ENCODE measurements at regions not wholly inside any gene's neighbourhood (a gene's known extent, or its start where the extent isn't known, plus 50 kb on each side); places are given as distances from the start of the nearest gene placed in this dataset.

DNA sequence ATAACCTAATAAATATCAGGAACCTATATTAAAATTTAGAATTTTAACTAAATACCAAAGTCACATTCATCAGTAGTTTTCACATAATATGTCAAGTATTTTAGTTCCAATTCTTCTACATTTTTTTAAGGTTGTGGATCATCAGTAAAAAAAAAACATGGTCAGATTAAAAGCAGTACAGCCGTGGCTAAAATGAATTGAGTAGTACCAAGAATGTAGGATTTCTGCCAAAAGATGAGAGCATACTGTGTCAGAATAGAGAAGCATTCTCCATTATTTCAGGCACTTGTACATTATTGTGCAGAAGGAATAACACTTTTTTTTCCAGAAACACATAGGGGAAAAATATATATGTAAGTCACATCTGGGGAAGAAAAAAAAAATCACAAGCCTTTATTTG lies 1176.1 kb downstream of the CDH11 start:
- H3K4me1 ChIP-seq (ENCODE audit: insufficient read depth, low read length) = no peaks in the 10 kb centered on the region
- H4K20me1 ChIP-seq (ENCODE audit: control insufficient read depth, insufficient read depth, insufficient read length) = no peaks in the 10 kb centered on the region
- no peak overlapping the region for H3K23ac ChIP-seq (ENCODE audit: insufficient read length, low read depth, low read length)
- no peak overlapping the region for H4K91ac ChIP-seq (ENCODE audit: insufficient read length, low read depth, low read length)
- no peak overlapping the region for H2BK12ac ChIP-seq (ENCODE audit: insufficient read length, low read depth, low read length)
- H2AK5ac ChIP-seq (ENCODE audit: insufficient read length, low read length) = no peak overlapping the region
- no peak overlapping the region for H2BK5ac ChIP-seq (ENCODE audit: insufficient read length, low read length)
- H3K79me1 ChIP-seq (ENCODE audit: insufficient read depth, low read depth, low read length, poor library complexity, severe bottlenecking) = no peaks in the 10 kb centered on the region
- TF ChIP-seq, protein P1, sequence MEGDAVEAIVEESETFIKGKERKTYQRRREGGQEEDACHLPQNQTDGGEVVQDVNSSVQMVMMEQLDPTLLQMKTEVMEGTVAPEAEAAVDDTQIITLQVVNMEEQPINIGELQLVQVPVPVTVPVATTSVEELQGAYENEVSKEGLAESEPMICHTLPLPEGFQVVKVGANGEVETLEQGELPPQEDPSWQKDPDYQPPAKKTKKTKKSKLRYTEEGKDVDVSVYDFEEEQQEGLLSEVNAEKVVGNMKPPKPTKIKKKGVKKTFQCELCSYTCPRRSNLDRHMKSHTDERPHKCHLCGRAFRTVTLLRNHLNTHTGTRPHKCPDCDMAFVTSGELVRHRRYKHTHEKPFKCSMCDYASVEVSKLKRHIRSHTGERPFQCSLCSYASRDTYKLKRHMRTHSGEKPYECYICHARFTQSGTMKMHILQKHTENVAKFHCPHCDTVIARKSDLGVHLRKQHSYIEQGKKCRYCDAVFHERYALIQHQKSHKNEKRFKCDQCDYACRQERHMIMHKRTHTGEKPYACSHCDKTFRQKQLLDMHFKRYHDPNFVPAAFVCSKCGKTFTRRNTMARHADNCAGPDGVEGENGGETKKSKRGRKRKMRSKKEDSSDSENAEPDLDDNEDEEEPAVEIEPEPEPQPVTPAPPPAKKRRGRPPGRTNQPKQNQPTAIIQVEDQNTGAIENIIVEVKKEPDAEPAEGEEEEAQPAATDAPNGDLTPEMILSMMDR (conservative IDR thresholded peaks at IDR 0.05) = no peak
- H3K4me3 Mint-ChIP-seq = no peak overlapping the region
- H3K27ac Mint-ChIP-seq = no peak overlapping the region
- no peak overlapping the region for H2BK15ac ChIP-seq (ENCODE audit: low read depth, low read length)
- no peak overlapping the region for H4K5ac ChIP-seq (ENCODE audit: insufficient read length, low read depth, low read length)
- no peak overlapping the region for H3K27ac ChIP-seq (ENCODE audit: insufficient read length, low read depth, low read length)
- no peak overlapping the region for H2BK20ac ChIP-seq (ENCODE audit: low read depth, low read length, poor library complexity, severe bottlenecking)
- H3K4me2 ChIP-seq (ENCODE audit: insufficient read depth, insufficient read length, low read length) = no peak overlapping the region
- H3K14ac ChIP-seq (ENCODE audit: insufficient read depth, low read length) = no peak overlapping the region
- no peak overlapping the region for H4K8ac ChIP-seq (replicated peaks; ENCODE audit: insufficient read length, low read depth, low read length)
- no peaks in the 10 kb centered on the region for H3K36me3 Mint-ChIP-seq (ENCODE audit: insufficient read depth in 1 of 3, low read depth in 3 of 3)
- no peak for DNase-seq
- H3K23me2 ChIP-seq (ENCODE audit: insufficient read length, low read depth, low read length, poor library complexity, severe bottlenecking) = no peaks in the 10 kb centered on the region
- H3T11ph ChIP-seq (ENCODE audit: low read length) = no peak overlapping the region
- H3K9me3 ChIP-seq (ENCODE audit: control insufficient read depth, low read depth, low read length) = no peaks in the 10 kb centered on the region
- WGBS (ENCODE audit: extremely low coverage, insufficient read length, low lambda C conversion rate) = no CpG with 5 or more reads among the region's 1 CpG
- no peak overlapping the region for H3K9ac ChIP-seq (ENCODE audit: extremely low read depth, insufficient read length, low read length)
- no peak overlapping the region for H3K18ac ChIP-seq (ENCODE audit: insufficient read length, low read depth, low read length)
- H3K79me2 ChIP-seq (ENCODE audit: insufficient read depth, low read length) = no peaks in the 10 kb centered on the region
- H3K4me1 Mint-ChIP-seq = 0 out of 4 replicates have a peak, but pooled peaks cover 0 to 2% of the 10 kb centered on the region in 2 experiments
- no peaks in the 10 kb centered on the region for H3K27me3 ChIP-seq (ENCODE audit: insufficient read depth, low read length)
- H2BK120ac ChIP-seq (ENCODE audit: low read depth, low read length, poor library complexity, severe bottlenecking) = no peak overlapping the region
- peaks cover 0 to 4% of the 10 kb centered on the region in 2 experiments; a peak in 3 of 5 replicates for H3K9me3 Mint-ChIP-seq
- no peaks in the 10 kb centered on the region for H3K27me3 Mint-ChIP-seq (ENCODE audit: low read depth)
- H2AFZ ChIP-seq (ENCODE audit: low read length) = no peak overlapping the region
- no peak overlapping the region for H3K56ac ChIP-seq (ENCODE audit: insufficient read length, low read depth, low read length)
- no peak overlapping the region for H3K4ac ChIP-seq (ENCODE audit: low read depth, low read length)

Data from H9 (cell line).